Fibroblast of upper back skin (primary cell): ENCODE measurements at regions not wholly inside any gene's neighbourhood (a gene's known extent, or its start where the extent isn't known, plus 50 kb on each side); places are given as distances from the start of the nearest gene placed in this dataset.

ENCODE experiments used
- DNase-seq: peaks from one replicate; pipeline ENCODE4 v3.0.0-alpha.2; 2013

GRCh38 chr7:25368599-25369201, 140.4 kb upstream of the NPVF start:
- no peak for DNase-seq

GRCh38 chr7:25369786-25370185, 141.5 kb upstream of the NPVF start:
- DNase-seq = no peak

- no peak for DNase-seq
These were observed 143.7 kb upstream of the NPVF start for GRCh38 chr7:25371972-25372371.

GRCh38 chr7:25375805-25376600, 147.7 kb upstream of the NPVF start:
- no peak for DNase-seq

- DNase-seq = no peak
These were observed 151.3 kb upstream of the NPVF start for GRCh38 chr7:25379351-25380300.

- peak; percentile 10 for DNase-seq
These were observed 153.7 kb upstream of the NPVF start for GRCh38 chr7:25381818-25382589.

- no peak for DNase-seq
These were observed 154.6 kb upstream of the NPVF start for GRCh38 chr7:25382869-25383268.

- no peak for DNase-seq
These were observed 155.1 kb upstream of the NPVF start for GRCh38 chr7:25383402-25383801.

- no peak for DNase-seq
These were observed 156.7 kb upstream of the NPVF start for GRCh38 chr7:25384788-25385505.

GRCh38 chr7:25385506-25386136, 157.3 kb upstream of the NPVF start:
- no peak for DNase-seq

GRCh38 chr7:25386311-25386744, 158.0 kb upstream of the NPVF start:
- no peak for DNase-seq

- no peak for DNase-seq
These were observed 160.4 kb upstream of the NPVF start for GRCh38 chr7:25388681-25389080.

GRCh38 chr7:25389489-25390106, 161.3 kb upstream of the NPVF start:
- DNase-seq = peak; percentile 59

GRCh38 chr7:25391295-25391861, 163.1 kb upstream of the NPVF start:
- peak; percentile 33 for DNase-seq

- no peak for DNase-seq
These were observed 163.8 kb upstream of the NPVF start for GRCh38 chr7:25391961-25392587.

- no peak for DNase-seq
These were observed 164.5 kb upstream of the NPVF start for GRCh38 chr7:25392588-25393338.

GRCh38 chr7:25395976-25396375, 167.7 kb upstream of the NPVF start:
- DNase-seq = no peak

- no peak for DNase-seq
These were observed 168.4 kb upstream of the NPVF start for GRCh38 chr7:25396668-25397067.

- no peak for DNase-seq
These were observed 170.1 kb upstream of the NPVF start for GRCh38 chr7:25398418-25398817.
